ENCODE measurements at regions not wholly inside any gene's neighbourhood (a gene's known extent, or its start where the extent isn't known, plus 50 kb on each side); places are given as distances from the start of the nearest gene placed in this dataset.

DNA sequence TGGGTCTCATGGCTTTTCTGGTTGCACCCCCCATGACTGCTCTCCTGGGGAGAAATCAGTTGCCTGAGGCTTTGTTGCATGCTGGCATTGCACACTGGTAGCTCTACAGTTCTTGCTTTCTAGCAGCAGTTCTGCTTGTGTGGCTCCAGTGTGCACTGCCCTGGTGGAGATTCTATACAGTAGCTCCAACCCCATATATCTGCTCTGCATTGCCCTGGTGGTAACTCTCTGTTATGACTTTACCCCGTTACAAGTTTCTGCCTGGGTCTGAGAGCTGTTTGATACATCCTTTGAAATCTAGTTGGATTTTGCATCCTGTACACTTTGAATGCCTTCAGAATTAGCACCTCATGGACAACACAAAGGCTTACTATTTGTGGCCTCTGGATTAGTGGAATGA, 241.4 kb upstream of the EPHA5 start:
- no peaks in the 10 kb centered on the region for H3K79me2 ChIP-seq (ENCODE audit: low read length)
- no peak for DNase-seq
- H3F3A ChIP-seq (ENCODE audit: insufficient read depth, low read length), result no peaks in the 10 kb centered on the region
- H3K9ac ChIP-seq (ENCODE audit: low read length), result no peak overlapping the region
- H2AFZ ChIP-seq (ENCODE audit: low read length), result no peak overlapping the region
- H3K27ac ChIP-seq (ENCODE audit: low read length), result no peak overlapping the region
- no peaks in the 10 kb centered on the region for H4K20me1 ChIP-seq (ENCODE audit: insufficient read depth, low read length)
- no peaks in the 10 kb centered on the region for H3K9me3 ChIP-seq (replicated peaks; ENCODE audit: insufficient read depth, low read length)
- H3K36me3 ChIP-seq (replicated peaks; ENCODE audit: insufficient read depth, low read length), result no peaks in the 10 kb centered on the region
- H3K4me1 ChIP-seq (ENCODE audit: low read length), result no peaks in the 10 kb centered on the region
- no peaks in the 10 kb centered on the region for H3K27me3 ChIP-seq (replicated peaks; ENCODE audit: insufficient read depth, low read length)
- no peaks in the 10 kb centered on the region for H3K9me2 ChIP-seq (replicated peaks; ENCODE audit: insufficient read depth, low read length)
- H3K4me2 ChIP-seq (ENCODE audit: low read depth, low read length), result no peak overlapping the region
- no peak overlapping the region for H3K4me3 ChIP-seq (ENCODE audit: low read length)
- TF ChIP-seq EZH2phosphoT487 (IDR thresholded peaks at IDR 0.05; ENCODE audit: low read length), result no peak
- TF ChIP-seq EZH2 (optimal IDR thresholded peaks at IDR 0.05; ENCODE audit: low read depth, low read length), result no peak
- TF ChIP-seq, protein P1, sequence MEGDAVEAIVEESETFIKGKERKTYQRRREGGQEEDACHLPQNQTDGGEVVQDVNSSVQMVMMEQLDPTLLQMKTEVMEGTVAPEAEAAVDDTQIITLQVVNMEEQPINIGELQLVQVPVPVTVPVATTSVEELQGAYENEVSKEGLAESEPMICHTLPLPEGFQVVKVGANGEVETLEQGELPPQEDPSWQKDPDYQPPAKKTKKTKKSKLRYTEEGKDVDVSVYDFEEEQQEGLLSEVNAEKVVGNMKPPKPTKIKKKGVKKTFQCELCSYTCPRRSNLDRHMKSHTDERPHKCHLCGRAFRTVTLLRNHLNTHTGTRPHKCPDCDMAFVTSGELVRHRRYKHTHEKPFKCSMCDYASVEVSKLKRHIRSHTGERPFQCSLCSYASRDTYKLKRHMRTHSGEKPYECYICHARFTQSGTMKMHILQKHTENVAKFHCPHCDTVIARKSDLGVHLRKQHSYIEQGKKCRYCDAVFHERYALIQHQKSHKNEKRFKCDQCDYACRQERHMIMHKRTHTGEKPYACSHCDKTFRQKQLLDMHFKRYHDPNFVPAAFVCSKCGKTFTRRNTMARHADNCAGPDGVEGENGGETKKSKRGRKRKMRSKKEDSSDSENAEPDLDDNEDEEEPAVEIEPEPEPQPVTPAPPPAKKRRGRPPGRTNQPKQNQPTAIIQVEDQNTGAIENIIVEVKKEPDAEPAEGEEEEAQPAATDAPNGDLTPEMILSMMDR (IDR thresholded peaks at IDR 0.05; ENCODE audit: low read length), result no peak

DNA sequence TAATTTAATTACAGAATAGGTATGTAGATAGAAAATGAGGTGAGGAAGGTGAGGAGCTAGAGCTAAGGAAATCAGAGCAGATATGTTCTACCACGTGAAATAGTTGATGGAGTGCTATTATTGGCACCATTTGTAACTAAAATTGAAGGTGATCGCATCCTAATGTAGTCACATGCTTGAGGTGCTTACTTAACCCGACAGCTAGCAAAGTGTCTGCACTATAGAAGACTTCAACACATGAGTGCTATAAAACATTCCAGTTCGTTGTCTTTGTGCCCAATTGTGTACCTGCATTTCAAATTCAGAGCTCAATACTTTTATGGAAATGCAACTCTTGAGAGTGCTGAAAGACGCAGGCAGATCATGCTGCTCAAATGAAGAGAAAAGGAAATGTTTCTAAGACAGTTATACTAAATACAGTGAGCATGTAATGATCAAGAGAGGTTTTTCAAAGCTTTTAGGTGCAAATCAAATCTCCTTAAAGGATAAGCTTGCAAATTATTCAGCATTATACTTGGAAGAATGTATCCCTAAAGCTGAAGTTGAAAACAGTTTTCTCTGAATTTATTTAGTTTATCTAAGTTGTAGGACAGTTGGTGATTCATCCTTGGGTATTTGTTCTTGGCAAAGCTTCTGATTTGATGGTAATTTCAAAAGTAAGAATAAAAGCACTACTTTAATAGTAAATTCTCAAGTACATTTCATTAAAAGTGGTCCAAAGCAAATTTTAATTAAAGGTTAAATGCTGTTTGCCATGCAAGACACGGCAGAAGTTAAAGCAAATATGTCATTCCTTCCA, 223.9 kb upstream of the EPHA5 start:
- Histone ChIP-seq H3K4me2 (ENCODE audit: low read depth, low read length) (no peak overlapping the region), H4K20me1 (ENCODE audit: insufficient read depth, low read length) (no peaks in the 10 kb centered on the region), H3K79me2 (ENCODE audit: low read length) (no peaks in the 10 kb centered on the region), H3K9me2 (replicated peaks; ENCODE audit: insufficient read depth, low read length) (no peaks in the 10 kb centered on the region), H3K27me3 (replicated peaks; ENCODE audit: insufficient read depth, low read length) (no peaks in the 10 kb centered on the region), H3K4me3 (ENCODE audit: low read length) (no peak overlapping the region), H3K4me1 (ENCODE audit: low read length) (no peaks in the 10 kb centered on the region), H3K27ac (ENCODE audit: low read length) (no peak overlapping the region), H3F3A (ENCODE audit: insufficient read depth, low read length) (no peaks in the 10 kb centered on the region), H3K36me3 (replicated peaks; ENCODE audit: insufficient read depth, low read length) (no peaks in the 10 kb centered on the region), H3K9me3 (replicated peaks; ENCODE audit: insufficient read depth, low read length) (no peaks in the 10 kb centered on the region), H3K9ac (ENCODE audit: low read length) (no peak overlapping the region), H2AFZ (ENCODE audit: low read length) (no peak overlapping the region)
- no peak for DNase-seq
- TF ChIP-seq EZH2phosphoT487 (IDR thresholded peaks at IDR 0.05; ENCODE audit: low read length) (no peak), EZH2 (optimal IDR thresholded peaks at IDR 0.05; ENCODE audit: low read depth, low read length) (no peak)
- TF ChIP-seq, protein P1 (IDR thresholded peaks at IDR 0.05; ENCODE audit: low read length), result no peak

DNA sequence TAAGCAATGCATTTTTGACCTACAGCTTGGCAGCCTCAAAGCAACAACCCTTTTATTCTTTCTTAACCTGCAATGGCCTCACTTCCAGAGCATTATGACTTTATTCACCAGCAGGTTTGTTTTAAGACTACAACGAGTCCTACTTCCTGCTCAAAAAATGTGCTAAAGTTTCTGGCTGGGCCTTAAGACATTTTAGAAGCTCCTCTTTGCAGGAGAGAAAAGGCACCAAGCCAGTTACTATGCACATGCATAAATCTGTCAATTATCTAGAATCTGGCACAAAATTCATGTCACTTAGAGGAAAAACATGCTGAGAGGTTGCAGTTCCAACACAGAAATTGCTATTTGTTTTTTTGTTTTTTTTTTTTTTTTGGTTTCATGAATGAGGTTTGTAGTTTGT, 223.0 kb upstream of the EPHA5 start:
- H2AFZ ChIP-seq (ENCODE audit: low read length), result no peak overlapping the region
- H4K20me1 ChIP-seq (ENCODE audit: insufficient read depth, low read length), result no peaks in the 10 kb centered on the region
- H3K27me3 ChIP-seq (replicated peaks; ENCODE audit: insufficient read depth, low read length), result no peaks in the 10 kb centered on the region
- no peak overlapping the region for H3K27ac ChIP-seq (ENCODE audit: low read length)
- H3F3A ChIP-seq (ENCODE audit: insufficient read depth, low read length), result no peaks in the 10 kb centered on the region
- H3K9me3 ChIP-seq (replicated peaks; ENCODE audit: insufficient read depth, low read length), result no peaks in the 10 kb centered on the region
- no peak overlapping the region for H3K9ac ChIP-seq (ENCODE audit: low read length)
- no peak overlapping the region for H3K4me2 ChIP-seq (ENCODE audit: low read depth, low read length)
- no peaks in the 10 kb centered on the region for H3K36me3 ChIP-seq (replicated peaks; ENCODE audit: insufficient read depth, low read length)
- no peaks in the 10 kb centered on the region for H3K4me1 ChIP-seq (ENCODE audit: low read length)
- H3K79me2 ChIP-seq (ENCODE audit: low read length), result no peaks in the 10 kb centered on the region
- H3K9me2 ChIP-seq (replicated peaks; ENCODE audit: insufficient read depth, low read length), result no peaks in the 10 kb centered on the region
- H3K4me3 ChIP-seq (ENCODE audit: low read length), result no peak overlapping the region
- no peak for TF ChIP-seq EZH2 (optimal IDR thresholded peaks at IDR 0.05; ENCODE audit: low read depth, low read length)
- no peak for TF ChIP-seq EZH2phosphoT487 (IDR thresholded peaks at IDR 0.05; ENCODE audit: low read length)
- TF ChIP-seq, protein P1 (IDR thresholded peaks at IDR 0.05; ENCODE audit: low read length), result no peak
- DNase-seq, result no peak

All from MM.1S (cell line).